Astrocyte of the spinal cord (primary cell): ENCODE measurements at regions not wholly inside any gene's neighbourhood (a gene's known extent, or its start where the extent isn't known, plus 50 kb on each side); places are given as distances from the start of the nearest gene placed in this dataset.

ENCODE experiments used
- DNase-seq: peaks from one replicate; pipeline ENCODE4 v3.0.0; 2011; ENCODE audit warnings: low read depth, low spot score
- H3K4me3 ChIP-seq: 2 replicates; pipeline ENCODE4 v1.5.1; 2011; ENCODE audit warnings: low read depth, mild to moderate bottlenecking, low read length, moderate library complexity
- in situ Hi-C: cut with HindIII; loops from 2 replicates; pipeline ENCODE4 v1.10.0; 2017; ENCODE audit warnings: low sequenced_read_pairs
- TF ChIP-seq, protein P1 (sequence below): IDR thresholded peaks from 2 replicates; pipeline ENCODE4 v1.5.1; 2012; ENCODE audit warnings: low read depth, mild to moderate bottlenecking, low read length, inconsistent platforms

- TF ChIP-seq, protein P1, sequence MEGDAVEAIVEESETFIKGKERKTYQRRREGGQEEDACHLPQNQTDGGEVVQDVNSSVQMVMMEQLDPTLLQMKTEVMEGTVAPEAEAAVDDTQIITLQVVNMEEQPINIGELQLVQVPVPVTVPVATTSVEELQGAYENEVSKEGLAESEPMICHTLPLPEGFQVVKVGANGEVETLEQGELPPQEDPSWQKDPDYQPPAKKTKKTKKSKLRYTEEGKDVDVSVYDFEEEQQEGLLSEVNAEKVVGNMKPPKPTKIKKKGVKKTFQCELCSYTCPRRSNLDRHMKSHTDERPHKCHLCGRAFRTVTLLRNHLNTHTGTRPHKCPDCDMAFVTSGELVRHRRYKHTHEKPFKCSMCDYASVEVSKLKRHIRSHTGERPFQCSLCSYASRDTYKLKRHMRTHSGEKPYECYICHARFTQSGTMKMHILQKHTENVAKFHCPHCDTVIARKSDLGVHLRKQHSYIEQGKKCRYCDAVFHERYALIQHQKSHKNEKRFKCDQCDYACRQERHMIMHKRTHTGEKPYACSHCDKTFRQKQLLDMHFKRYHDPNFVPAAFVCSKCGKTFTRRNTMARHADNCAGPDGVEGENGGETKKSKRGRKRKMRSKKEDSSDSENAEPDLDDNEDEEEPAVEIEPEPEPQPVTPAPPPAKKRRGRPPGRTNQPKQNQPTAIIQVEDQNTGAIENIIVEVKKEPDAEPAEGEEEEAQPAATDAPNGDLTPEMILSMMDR = no peak
- no peak for DNase-seq
- in situ Hi-C loops = no loop called here
- H3K4me3 ChIP-seq = no peak overlapping the region
Observed at GRCh38 chr6:169839029-169839481, 87.6 kb downstream of the ERMARD start.

DNA sequence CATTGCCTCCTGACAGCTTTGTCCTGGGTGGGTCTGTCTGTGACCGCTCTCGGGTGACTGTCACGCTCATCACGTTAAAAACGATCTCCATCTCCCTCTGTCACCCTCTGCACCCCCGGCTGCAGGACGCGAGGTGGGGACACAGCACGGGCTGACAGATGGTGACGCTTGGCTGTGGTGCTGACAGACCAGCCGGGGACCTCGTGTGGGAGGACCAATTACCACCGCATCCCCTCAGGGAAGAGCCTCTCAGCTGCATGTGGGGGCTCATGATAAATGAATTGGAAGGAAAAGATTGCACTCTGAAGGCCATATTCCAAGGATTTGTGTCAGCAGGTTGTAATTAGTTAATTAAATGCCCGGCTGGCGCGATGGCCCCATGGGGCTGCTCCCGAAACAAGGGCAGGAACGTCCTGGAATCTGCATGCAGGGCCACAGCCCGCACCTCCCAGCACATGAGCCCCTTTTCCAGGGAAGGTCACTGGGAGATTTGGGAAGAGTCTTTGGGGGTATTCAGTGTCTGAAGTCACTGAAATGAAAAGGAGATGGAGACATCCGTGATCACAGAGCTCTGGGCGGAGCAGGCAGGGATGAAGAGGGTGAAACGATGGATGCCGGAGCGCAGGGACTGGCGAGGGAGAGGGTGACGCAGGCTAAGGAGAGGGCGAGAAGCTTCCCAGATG, 87.1 kb downstream of the ERMARD start:
- in situ Hi-C loops = no loop called here
- no peak overlapping the region for H3K4me3 ChIP-seq
- no peak for DNase-seq
- TF ChIP-seq, protein P1 = no peak

GRCh38 chr6:169837529-169838250, 86.3 kb downstream of the ERMARD start:
- TF ChIP-seq, protein P1 = no peak
- in situ Hi-C loops = no loop called here
- H3K4me3 ChIP-seq = no peak overlapping the region
- no peak for DNase-seq

DNA sequence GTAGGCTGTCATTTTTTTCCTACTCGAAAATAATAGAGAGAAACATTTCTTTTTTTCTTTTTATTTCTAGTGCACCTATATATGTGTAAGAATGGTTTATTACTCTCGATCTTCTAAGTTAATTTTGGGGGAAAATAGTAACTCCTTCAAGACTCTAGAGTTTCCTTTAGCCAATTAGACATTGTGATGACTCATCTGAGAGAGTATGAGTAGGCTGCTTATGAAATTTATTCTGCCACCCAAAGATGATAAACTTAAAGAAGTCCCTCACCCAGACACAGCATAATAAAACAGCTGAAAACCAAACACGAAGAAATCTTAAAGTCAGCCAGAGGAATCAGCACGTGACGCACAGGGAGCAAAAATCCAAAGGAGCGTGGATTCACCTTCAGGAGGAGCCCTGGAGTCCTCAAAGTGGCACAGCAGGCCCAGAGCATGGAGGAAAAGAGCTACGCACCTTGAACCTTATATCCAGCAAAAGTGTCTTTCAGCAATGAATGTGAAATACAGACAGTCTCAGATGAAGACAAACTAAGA, 81.9 kb downstream of the ERMARD start:
- H3K4me3 ChIP-seq = no peak overlapping the region
- in situ Hi-C loops = no loop called here
- no peak for DNase-seq
- TF ChIP-seq, protein P1 = no peak

GRCh38 chr6:169832247-169832948, 81.0 kb downstream of the ERMARD start:
- DNase-seq = no peak
- in situ Hi-C loops = no loop called here

More at GRCh38 chr6:169832247-169832948, 81.0 kb downstream of the ERMARD start:
- H3K4me3 ChIP-seq = no peak overlapping the region
- TF ChIP-seq, protein P1 = no peak
